Activated T-helper 1 cell treated with anti-CD3 and anti-CD28 coated beads, Interleukin-12 subunit alpha, Interleukin-12 subunit beta, Interleukin-2, Interleukin-4 antibody, amounts not matched to agents 30 ng/mL and 10 ng/mL and 1 ng/mL, durations not matched to agents 14 hours and 24 hours and 36 hours (primary cell): ENCODE measurements at regions not wholly inside any gene's neighbourhood (a gene's known extent, or its start where the extent isn't known, plus 50 kb on each side); places are given as distances from the start of the nearest gene placed in this dataset.

Experiments
- DNase-seq: peaks from one replicate; pipeline ENCODE4 v3.0.0; 2021; ENCODE audit warnings: low spot score
- H3K27ac Mint-ChIP-seq: one replicate; pipeline ENCODE4 v1.8.0; 2021; ENCODE audit warnings: mild to moderate bottlenecking, mixed read lengths
- H3K27me3 Mint-ChIP-seq: one replicate; pipeline ENCODE4 v1.8.0; 2022; ENCODE audit warnings: mild to moderate bottlenecking, moderate library complexity, mixed read lengths; ENCODE audit not compliant: insufficient read depth
- H3K36me3 Mint-ChIP-seq: one replicate; pipeline ENCODE4 v1.8.0; 2021; ENCODE audit warnings: low read depth, mixed read lengths
- H3K4me1 Mint-ChIP-seq: one replicate; pipeline ENCODE4 v1.8.0; 2021; ENCODE audit warnings: low read depth, mixed read lengths
- H3K4me3 Mint-ChIP-seq: one replicate; pipeline ENCODE4 v1.8.0; 2021; ENCODE audit warnings: mild to moderate bottlenecking, moderate library complexity, mixed read lengths
- H3K9me3 Mint-ChIP-seq: one replicate; pipeline ENCODE4 v1.8.0; 2021; ENCODE audit warnings: mixed read lengths
- intact Hi-C: fragments of 100-400 bp; cut with micrococcal nuclease; formaldehyde crosslinking; loops from one replicate; pipeline ENCODE4 v1.15.1; 2024

- intact Hi-C loops, result no loop called here
- Mint-ChIP-seq H3K4me3 (no peak overlapping the region), H3K4me1 (peaks cover 60% of the 10 kb centered on the region), H3K9me3 (peaks cover 7% of the 10 kb centered on the region), H3K36me3 (peaks cover 10% of the 10 kb centered on the region), H3K27ac (no peak overlapping the region), H3K27me3 (no peaks in the 10 kb centered on the region)
- DNase-seq, result no peak
Observed at GRCh38 chr10:88063861-88064557, 200.6 kb downstream of the PTEN start.

- Mint-ChIP-seq H3K9me3 (peaks cover 7% of the 10 kb centered on the region), H3K27ac (peak overlapping the region; percentile 66), H3K27me3 (no peaks in the 10 kb centered on the region), H3K36me3 (peaks cover 10% of the 10 kb centered on the region), H3K4me3 (no peak overlapping the region), H3K4me1 (peaks cover 60% of the 10 kb centered on the region)
- peak; percentile 11 for DNase-seq
- intact Hi-C loops, result loop anchor here (1.0 kb wide), 5 partner anchors 27 to 207 kb away; no protein-coding TSS in a partner anchor
Observed at GRCh38 chr10:88064608-88065382, 201.4 kb downstream of the PTEN start.

GRCh38 chr10:88065383-88066049 is 202.1 kb downstream of the PTEN start:
- H3K9me3 Mint-ChIP-seq, result peaks cover 5% of the 10 kb centered on the region
- peak overlapping the region; percentile 66 for H3K27ac Mint-ChIP-seq
- H3K36me3 Mint-ChIP-seq, result peaks cover 10% of the 10 kb centered on the region
- H3K4me1 Mint-ChIP-seq, result peaks cover 53% of the 10 kb centered on the region
- DNase-seq, result no peak
- intact Hi-C loops, result loop anchor here (1.0 kb wide), 5 partner anchors 26 to 206 kb away; no protein-coding TSS in a partner anchor
- peaks cover 3% of the 10 kb centered on the region for H3K27me3 Mint-ChIP-seq
- H3K4me3 Mint-ChIP-seq, result no peak overlapping the region

- Mint-ChIP-seq H3K27me3 (peaks cover 6% of the 10 kb centered on the region), H3K27ac (no peak overlapping the region), H3K4me1 (peaks cover 48% of the 10 kb centered on the region), H3K36me3 (peaks cover 5% of the 10 kb centered on the region), H3K9me3 (no peaks in the 10 kb centered on the region), H3K4me3 (no peak overlapping the region)
- DNase-seq, result no peak
- intact Hi-C loops, result no loop called here
Observed at GRCh38 chr10:88066319-88066718, 202.9 kb downstream of the PTEN start.

GRCh38 chr10:88066876-88067275 is 203.5 kb downstream of the PTEN start:
- H3K9me3 Mint-ChIP-seq, result no peaks in the 10 kb centered on the region
- H3K4me1 Mint-ChIP-seq, result peaks cover 48% of the 10 kb centered on the region
- H3K4me3 Mint-ChIP-seq, result no peak overlapping the region
- DNase-seq, result no peak
- H3K27ac Mint-ChIP-seq, result no peak overlapping the region
- H3K27me3 Mint-ChIP-seq, result peaks cover 6% of the 10 kb centered on the region
- H3K36me3 Mint-ChIP-seq, result peaks cover 5% of the 10 kb centered on the region
- intact Hi-C loops, result no loop called here

GRCh38 chr10:88067737-88068136 is 204.3 kb downstream of the PTEN start:
- no peak overlapping the region for H3K27ac Mint-ChIP-seq
- H3K27me3 Mint-ChIP-seq, result peaks cover 6% of the 10 kb centered on the region
- H3K4me3 Mint-ChIP-seq, result no peak overlapping the region
- no peak for DNase-seq
- H3K36me3 Mint-ChIP-seq, result peaks cover 5% of the 10 kb centered on the region
- H3K4me1 Mint-ChIP-seq, result peaks cover 48% of the 10 kb centered on the region
- intact Hi-C loops, result no loop called here
- H3K9me3 Mint-ChIP-seq, result no peaks in the 10 kb centered on the region

GRCh38 chr10:88069338-88069737 is 205.9 kb downstream of the PTEN start:
- H3K4me1 Mint-ChIP-seq, result peaks cover 37% of the 10 kb centered on the region
- H3K27me3 Mint-ChIP-seq, result peaks cover 15% of the 10 kb centered on the region
- H3K4me3 Mint-ChIP-seq, result no peak overlapping the region

GRCh38 chr10:88070080-88070880 is 206.9 kb downstream of the PTEN start:
- Mint-ChIP-seq H3K4me3 (no peak overlapping the region), H3K27me3 (peaks cover 20% of the 10 kb centered on the region), H3K36me3 (peaks cover 5% of the 10 kb centered on the region), H3K9me3 (no peaks in the 10 kb centered on the region), H3K4me1 (peaks cover 28% of the 10 kb centered on the region), H3K27ac (no peak overlapping the region)
- no peak for DNase-seq
- intact Hi-C loops, result no loop called here

More at GRCh38 chr10:88069338-88069737, 205.9 kb downstream of the PTEN start:
- Mint-ChIP-seq H3K36me3 (peaks cover 5% of the 10 kb centered on the region), H3K27ac (no peak overlapping the region), H3K9me3 (no peaks in the 10 kb centered on the region)
- intact Hi-C loops, result no loop called here
- DNase-seq, result no peak

GRCh38 chr10:88071879-88072278 is 208.5 kb downstream of the PTEN start:
- Mint-ChIP-seq H3K27me3 (peaks cover 26% of the 10 kb centered on the region), H3K9me3 (no peaks in the 10 kb centered on the region), H3K36me3 (peaks cover 4% of the 10 kb centered on the region), H3K27ac (no peak overlapping the region), H3K4me1 (peaks cover 19% of the 10 kb centered on the region), H3K4me3 (no peak overlapping the region)
- DNase-seq, result no peak
- intact Hi-C loops, result no loop called here

GRCh38 chr10:88073682-88074081 is 210.3 kb downstream of the PTEN start:
- intact Hi-C loops, result no loop called here
- DNase-seq, result no peak
- no peak overlapping the region for H3K4me3 Mint-ChIP-seq
- no peaks in the 10 kb centered on the region for H3K36me3 Mint-ChIP-seq
- peaks cover 32% of the 10 kb centered on the region for H3K27me3 Mint-ChIP-seq
- no peak overlapping the region for H3K27ac Mint-ChIP-seq
- peaks cover 8% of the 10 kb centered on the region for H3K4me1 Mint-ChIP-seq
- no peaks in the 10 kb centered on the region for H3K9me3 Mint-ChIP-seq

- no peak overlapping the region for H3K27ac Mint-ChIP-seq
- DNase-seq, result no peak
- intact Hi-C loops, result no loop called here
- H3K27me3 Mint-ChIP-seq, result peaks cover 39% of the 10 kb centered on the region
- H3K4me3 Mint-ChIP-seq, result no peak overlapping the region
- no peaks in the 10 kb centered on the region for H3K36me3 Mint-ChIP-seq
- peaks cover 8% of the 10 kb centered on the region for H3K4me1 Mint-ChIP-seq
- H3K9me3 Mint-ChIP-seq, result no peaks in the 10 kb centered on the region
Observed at GRCh38 chr10:88074971-88075370, 211.5 kb downstream of the PTEN start.

- Mint-ChIP-seq H3K9me3 (no peaks in the 10 kb centered on the region), H3K27me3 (peaks cover 33% of the 10 kb centered on the region)
Observed at GRCh38 chr10:88076027-88076880, 212.8 kb downstream of the PTEN start.

More at GRCh38 chr10:88076027-88076880, 212.8 kb downstream of the PTEN start:
- Mint-ChIP-seq H3K4me3 (no peak overlapping the region), H3K27ac (no peak overlapping the region), H3K4me1 (peaks cover 8% of the 10 kb centered on the region), H3K36me3 (no peaks in the 10 kb centered on the region)
- DNase-seq, result no peak
- intact Hi-C loops, result no loop called here
